ENCODE measurements at regions not wholly inside any gene's neighbourhood (a gene's known extent, or its start where the extent isn't known, plus 50 kb on each side); places are given as distances from the start of the nearest gene placed in this dataset.

- in situ Hi-C loops (cut with MboI; ENCODE audit: low pct_unique_long_range_greater_than_20kb, low sequenced_read_pairs, unreplicated experiment): no loop called here
- no peak for TF ChIP-seq CTCF (IDR thresholded peaks at IDR 0.05; ENCODE audit: extremely low read depth, insufficient read depth, missing control alignments)
- DNase-seq (ENCODE audit: low spot score): no peak
Observed at GRCh38 chr4:131540256-131540655, 1608.8 kb upstream of the PCDH10 start.

GRCh38 chr4:131547506-131547981 is 1601.5 kb upstream of the PCDH10 start:
- no peak for DNase-seq (ENCODE audit: low spot score)
- in situ Hi-C loops (cut with MboI; ENCODE audit: low pct_unique_long_range_greater_than_20kb, low sequenced_read_pairs, unreplicated experiment): no loop called here
- no peak for TF ChIP-seq CTCF (IDR thresholded peaks at IDR 0.05; ENCODE audit: extremely low read depth, insufficient read depth, missing control alignments)

- no peak for TF ChIP-seq CTCF (IDR thresholded peaks at IDR 0.05; ENCODE audit: extremely low read depth, insufficient read depth, missing control alignments)
- DNase-seq (ENCODE audit: low spot score): no peak
- in situ Hi-C loops (cut with MboI; ENCODE audit: low pct_unique_long_range_greater_than_20kb, low sequenced_read_pairs, unreplicated experiment): no loop called here
Observed at GRCh38 chr4:131551306-131551705, 1597.8 kb upstream of the PCDH10 start.

- no peak for DNase-seq (ENCODE audit: low spot score)
- in situ Hi-C loops (cut with MboI; ENCODE audit: low pct_unique_long_range_greater_than_20kb, low sequenced_read_pairs, unreplicated experiment): no loop called here
- TF ChIP-seq CTCF (IDR thresholded peaks at IDR 0.05; ENCODE audit: extremely low read depth, insufficient read depth, missing control alignments): no peak
Observed at GRCh38 chr4:131566026-131566425, 1583.1 kb upstream of the PCDH10 start.

GRCh38 chr4:131584587-131584986 is 1564.5 kb upstream of the PCDH10 start:
- TF ChIP-seq CTCF (IDR thresholded peaks at IDR 0.05; ENCODE audit: extremely low read depth, insufficient read depth, missing control alignments): no peak
- no peak for DNase-seq (ENCODE audit: low spot score)
- in situ Hi-C loops (cut with MboI; ENCODE audit: low pct_unique_long_range_greater_than_20kb, low sequenced_read_pairs, unreplicated experiment): no loop called here

- in situ Hi-C loops (cut with MboI; ENCODE audit: low pct_unique_long_range_greater_than_20kb, low sequenced_read_pairs, unreplicated experiment): no loop called here
- no peak for TF ChIP-seq CTCF (IDR thresholded peaks at IDR 0.05; ENCODE audit: extremely low read depth, insufficient read depth, missing control alignments)
- DNase-seq (ENCODE audit: low spot score): no peak
Observed at GRCh38 chr4:131595140-131595539, 1554.0 kb upstream of the PCDH10 start.

- in situ Hi-C loops (cut with MboI; ENCODE audit: low pct_unique_long_range_greater_than_20kb, low sequenced_read_pairs, unreplicated experiment): no loop called here
- DNase-seq (ENCODE audit: low spot score): no peak
- no peak for TF ChIP-seq CTCF (IDR thresholded peaks at IDR 0.05; ENCODE audit: extremely low read depth, insufficient read depth, missing control alignments)
Observed at GRCh38 chr4:131603705-131604104, 1545.4 kb upstream of the PCDH10 start.

Measured in GM13977 (cell line).